ENCODE measurements at regions not wholly inside any gene's neighbourhood (a gene's known extent, or its start where the extent isn't known, plus 50 kb on each side); places are given as distances from the start of the nearest gene placed in this dataset.
"Not testable (repeated sequence)": the region's sequence is repeated elsewhere in the genome, so short reads cannot be mapped to it uniquely, and the experiment has no call there.

GRCh38 chr3:87576752-87577151, 300.4 kb upstream of the POU1F1 start:
- no peak for DNase-seq (ENCODE audit: low read depth)

- no peak for DNase-seq (ENCODE audit: low read depth)
Measured at GRCh38 chr3:87575550-87575949, 299.2 kb upstream of the POU1F1 start.

- no peak for DNase-seq (ENCODE audit: low read depth)
Measured at GRCh38 chr3:87568331-87568730, 291.9 kb upstream of the POU1F1 start.

- DNase-seq (ENCODE audit: low read depth): no peak
Measured at GRCh38 chr3:87564438-87564837, 288.1 kb upstream of the POU1F1 start.

- no peak for DNase-seq (ENCODE audit: low read depth)
Measured at GRCh38 chr3:87563712-87564111, 287.3 kb upstream of the POU1F1 start.

GRCh38 chr3:87558492-87558891, 282.1 kb upstream of the POU1F1 start:
- DNase-seq (ENCODE audit: low read depth): no peak

- DNase-seq (ENCODE audit: low read depth): no peak
Measured at GRCh38 chr3:87555290-87555689, 278.9 kb upstream of the POU1F1 start.

- no peak for DNase-seq (ENCODE audit: low read depth)
Measured at GRCh38 chr3:87553058-87553457, 276.7 kb upstream of the POU1F1 start.

- DNase-seq (ENCODE audit: low read depth): no peak
Measured at GRCh38 chr3:87550892-87551291, 274.5 kb upstream of the POU1F1 start.

- no peak for DNase-seq (ENCODE audit: low read depth)
Measured at GRCh38 chr3:87549208-87549607, 272.8 kb upstream of the POU1F1 start.

GRCh38 chr3:87548271-87548670, 271.9 kb upstream of the POU1F1 start:
- DNase-seq (ENCODE audit: low read depth): no peak

GRCh38 chr3:87546216-87546615, 269.8 kb upstream of the POU1F1 start:
- DNase-seq (ENCODE audit: low read depth): no peak

- not testable (repeated sequence) for DNase-seq (ENCODE audit: low read depth)
Measured at GRCh38 chr3:87543408-87543807, 267.0 kb upstream of the POU1F1 start.

GRCh38 chr3:87541723-87542122, 265.3 kb upstream of the POU1F1 start:
- no peak for DNase-seq (ENCODE audit: low read depth)

GRCh38 chr3:87538722-87539121, 262.3 kb upstream of the POU1F1 start:
- DNase-seq (ENCODE audit: low read depth): not testable (repeated sequence)

- no peak for DNase-seq (ENCODE audit: low read depth)
Measured at GRCh38 chr3:87509401-87509800, 233.0 kb upstream of the POU1F1 start.

- no peak for DNase-seq (ENCODE audit: low read depth)
Measured at GRCh38 chr3:87508921-87509320, 232.5 kb upstream of the POU1F1 start.

- no peak for DNase-seq (ENCODE audit: low read depth)
Measured at GRCh38 chr3:87507753-87508152, 231.4 kb upstream of the POU1F1 start.

GRCh38 chr3:87503900-87504498, 227.6 kb upstream of the POU1F1 start:
- DNase-seq (ENCODE audit: low read depth): peak; percentile 52

GRCh38 chr3:87501076-87501475, 224.7 kb upstream of the POU1F1 start:
- DNase-seq (ENCODE audit: low read depth): no peak

GRCh38 chr3:87498358-87499080, 222.1 kb upstream of the POU1F1 start:
- no peak for DNase-seq (ENCODE audit: low read depth)

GRCh38 chr3:87495938-87496337, 219.6 kb upstream of the POU1F1 start:
- DNase-seq (ENCODE audit: low read depth): no peak

GRCh38 chr3:87494264-87494663, 217.9 kb upstream of the POU1F1 start:
- DNase-seq (ENCODE audit: low read depth): no peak

- no peak for DNase-seq (ENCODE audit: low read depth)
Measured at GRCh38 chr3:87491843-87492242, 215.5 kb upstream of the POU1F1 start.
